PC-3 (cell line): ENCODE measurements at regions not wholly inside any gene's neighbourhood (a gene's known extent, or its start where the extent isn't known, plus 50 kb on each side); places are given as distances from the start of the nearest gene placed in this dataset.

Source experiments
- ATAC-seq: fragments of 200-7000 bp; cut with Tn5 transposase; 2 replicates; pipeline ENCODE4 v1.9.1; 2020; ENCODE audit warnings: mild to moderate bottlenecking, moderate library complexity
- BruUV-seq: library from RNA; stranded (reverse); fragments of 400-500 nt; replicated peaks from 2 replicates; lab custom pipeline; 2021; lab: Mats Ljungman, UMichigan
- CTCF ChIA-PET: fragments of 300-600 bp; sonication (Branson Sonifier 250); formaldehyde crosslinking; loops from one replicate; lab custom pipeline; 2022; ENCODE audit warnings: antibody characterized with exemption; lab: Charles Lee
- POLR2A ChIA-PET: fragments of 300-600 bp; sonication (Branson Sonifier 250); formaldehyde crosslinking; loops from one replicate; lab custom pipeline; 2022; ENCODE audit warnings: antibody characterized with exemption; ENCODE audit not compliant: unreplicated experiment; lab: Charles Lee
- DNase-seq: peaks from one replicate; pipeline ENCODE4 v3.0.0-alpha.2; 2015
- H2AFZ ChIP-seq: fragments of 300-600 bp; sonication (generic); 2 replicates; pipeline ENCODE4 v1.6.0; 2016; ENCODE audit warnings: antibody characterized with exemption, low read length
- H3F3A ChIP-seq: fragments of 300-600 bp; sonication (generic); one replicate; pipeline ENCODE4 v1.6.0; 2017; ENCODE audit warnings: antibody characterized with exemption, low read length, control low read depth, mild to moderate bottlenecking; ENCODE audit not compliant: unreplicated experiment
- H3K27ac ChIP-seq: fragments of 300-600 bp; sonication (generic); 2 replicates; pipeline ENCODE4 v1.5.1; 2016; ENCODE audit warnings: mild to moderate bottlenecking, low read length
- H3K27me3 ChIP-seq: fragments of 300-600 bp; sonication (generic); 2 replicates; pipeline ENCODE4 v1.6.1; 2016; ENCODE audit warnings: low read length, mixed read lengths
- H3K36me3 ChIP-seq: fragments of 300-600 bp; sonication (generic); 2 replicates; pipeline ENCODE4 v1.6.1; 2016; ENCODE audit warnings: low read depth, mixed run types, low read length, mixed read lengths
- H3K4me1 ChIP-seq: fragments of 300-600 bp; sonication (generic); 2 replicates; pipeline ENCODE4 v1.5.1; 2016; ENCODE audit warnings: low read length; ENCODE audit not compliant: insufficient read depth
- H3K4me2 ChIP-seq: fragments of 300-600 bp; sonication (generic); 2 replicates; pipeline ENCODE4 v1.6.0; 2016; ENCODE audit warnings: low read length
- H3K4me3 ChIP-seq: fragments of 300-600 bp; sonication (generic); 2 replicates; pipeline ENCODE4 v1.5.1; 2016; ENCODE audit warnings: mild to moderate bottlenecking, low read length, mixed read lengths
- H3K79me2 ChIP-seq: fragments of 300-600 bp; sonication (generic); 2 replicates; pipeline ENCODE4 v1.6.1; 2017; ENCODE audit warnings: low read length, mixed read lengths
- H3K9ac ChIP-seq: fragments of 300-600 bp; sonication (generic); 2 replicates; pipeline ENCODE4 v1.6.0; 2016; ENCODE audit warnings: mild to moderate bottlenecking, low read length
- H3K9me2 ChIP-seq: fragments of 300-600 bp; sonication (generic); replicated peaks from 2 replicates; pipeline ENCODE4 v1.6.1; 2016; ENCODE audit warnings: mixed run types, low read length, mixed read lengths
- H3K9me3 ChIP-seq: fragments of 300-600 bp; sonication (generic); 2 replicates; pipeline ENCODE4 v1.6.1; 2016; ENCODE audit warnings: low read length, mixed read lengths
- H4K20me1 ChIP-seq: fragments of 300-600 bp; sonication (generic); 2 replicates; pipeline ENCODE4 v1.6.1; 2016; ENCODE audit warnings: low read length, mixed read lengths
- CTCF ChIP-seq: fragments of 300-600 bp; sonication (generic); conservative IDR thresholded peaks from 2 replicates; pipeline ENCODE4 v1.5.1; 2017; ENCODE audit warnings: antibody characterized with exemption, low read depth, mild to moderate bottlenecking, low read length
- EZH2 ChIP-seq: fragments of 300-600 bp; sonication (generic); IDR thresholded peaks from one replicate; pipeline ENCODE4 v1.6.1; 2017; ENCODE audit warnings: antibody characterized with exemption, mild to moderate bottlenecking, low read length; ENCODE audit not compliant: unreplicated experiment
- EZH2phosphoT487 ChIP-seq: fragments of 300-600 bp; sonication (generic); IDR thresholded peaks from 2 replicates; pipeline ENCODE4 v1.6.1; 2018; ENCODE audit warnings: mild to moderate bottlenecking, antibody characterized with exemption, low read length, borderline replicate concordance
- intact Hi-C: fragments of 100-400 bp; cut with micrococcal nuclease; formaldehyde crosslinking; loops from 2 replicates; pipeline ENCODE4 v1.9.0; 2023

- Histone ChIP-seq H3K36me3 (no peaks in the 10 kb centered on the region), H3K9me3 (no peaks in the 10 kb centered on the region), H3K9me2 (no peaks in the 10 kb centered on the region), H3K4me1 (0 out of 2 replicates have a peak, but pooled peaks cover 3% of the 10 kb centered on the region), H2AFZ (no peak overlapping the region), H4K20me1 (no peaks in the 10 kb centered on the region), H3K4me2 (no peak overlapping the region), H3K27me3 (no peaks in the 10 kb centered on the region), H3F3A (no peaks in the 10 kb centered on the region), H3K9ac (no peak overlapping the region), H3K27ac (no peak overlapping the region), H3K4me3 (no peak overlapping the region), H3K79me2 (no peaks in the 10 kb centered on the region)
- POLR2A ChIA-PET, result no interaction called here
- CTCF ChIA-PET, result no interaction called here
- no peak for DNase-seq
- TF ChIP-seq EZH2 (no peak), EZH2phosphoT487 (no peak), CTCF (no peak)
- ATAC-seq, result no peak
- no TSS peak for BruUV-seq
- intact Hi-C loops, result loop anchor here (5.0 kb wide), 1 partner anchor 54 kb away; no protein-coding TSS in a partner anchor
These were observed 151.9 kb upstream of the TANK start for GRCh38 chr2:161008311-161008710.

GRCh38 chr2:161010503-161011015 is 149.7 kb upstream of the TANK start:
- TF ChIP-seq EZH2 (no peak), EZH2phosphoT487 (no peak), CTCF (no peak)
- POLR2A ChIA-PET, result no interaction called here

GRCh38 chr2:161017780-161018470 is 142.3 kb upstream of the TANK start:
- H3K4me1 ChIP-seq, result no peaks in the 10 kb centered on the region
- H3K9me3 ChIP-seq, result no peaks in the 10 kb centered on the region
- no peak for TF ChIP-seq EZH2phosphoT487
- TF ChIP-seq EZH2, result no peak
- TF ChIP-seq CTCF, result no peak
- ATAC-seq, result no peak
- intact Hi-C loops, result no loop called here
- H3K36me3 ChIP-seq, result no peaks in the 10 kb centered on the region
- BruUV-seq, result no TSS peak
- H3K79me2 ChIP-seq, result no peaks in the 10 kb centered on the region
- no peak overlapping the region for H3K4me3 ChIP-seq
- no peaks in the 10 kb centered on the region for H3F3A ChIP-seq
- no peak overlapping the region for H2AFZ ChIP-seq
- no peak overlapping the region for H3K9ac ChIP-seq
- no peak overlapping the region for H3K4me2 ChIP-seq
- H3K27ac ChIP-seq, result no peak overlapping the region
- H3K9me2 ChIP-seq, result no peaks in the 10 kb centered on the region
- ChIA-PET CTCF (interaction anchor here (0.6 kb wide), 1 partner anchor 211 kb away, joined by 3 read pairs; no protein-coding TSS in a partner anchor), POLR2A (no interaction called here)
- no peaks in the 10 kb centered on the region for H3K27me3 ChIP-seq
- no peaks in the 10 kb centered on the region for H4K20me1 ChIP-seq
- DNase-seq, result no peak

More at GRCh38 chr2:161010503-161011015, 149.7 kb upstream of the TANK start:
- intact Hi-C loops, result no loop called here
- Histone ChIP-seq H3K36me3 (no peaks in the 10 kb centered on the region), H3K9me2 (no peaks in the 10 kb centered on the region), H3K4me2 (no peak overlapping the region), H3K9me3 (no peaks in the 10 kb centered on the region), H3K4me1 (no peaks in the 10 kb centered on the region), H4K20me1 (no peaks in the 10 kb centered on the region), H3K79me2 (no peaks in the 10 kb centered on the region), H3K27me3 (no peaks in the 10 kb centered on the region), H3F3A (no peaks in the 10 kb centered on the region), H3K9ac (no peak overlapping the region), H2AFZ (no peak overlapping the region), H3K4me3 (no peak overlapping the region), H3K27ac (no peak overlapping the region)
- ATAC-seq (no peak), DNase-seq (no peak)
- CTCF ChIA-PET, result no interaction called here
- BruUV-seq, result no TSS peak
